Urothelium cell line (cell line): ENCODE measurements at regions not wholly inside any gene's neighbourhood (a gene's known extent, or its start where the extent isn't known, plus 50 kb on each side); places are given as distances from the start of the nearest gene placed in this dataset.
A peak's percentile ranks its signal among the peaks of the same experiment; 100 is the strongest.
"Not testable (repeated sequence)": the region's sequence is repeated elsewhere in the genome, so short reads cannot be mapped to it uniquely, and the experiment has no call there.

ENCODE experiments used
- DNase-seq: peaks from one replicate; pipeline ENCODE4 v3.0.0; 2011; ENCODE audit warnings: low spot score, mixed read lengths
- FAIRE-seq: peaks from 2 replicates; lab custom pipeline; 2011; peaks lifted over from hg19 to GRCh38; lab: Jason Lieb, UNC

- DNase-seq (no peak), FAIRE-seq (no peak)
Measured at GRCh38 chr14:34104489-34105397, 153.9 kb upstream of the EGLN3 start.

- FAIRE-seq (no peak), DNase-seq (no peak)
Measured at GRCh38 chr14:34103176-34103575, 152.3 kb upstream of the EGLN3 start.

- FAIRE-seq: no peak
- no peak for DNase-seq
Measured at GRCh38 chr14:34099635-34100034, 148.8 kb upstream of the EGLN3 start.

GRCh38 chr14:34098985-34099349 lies 148.1 kb upstream of the EGLN3 start:
- DNase-seq (no peak), FAIRE-seq (no peak)

- peak; percentile 42 for DNase-seq
- FAIRE-seq: no peak
Measured at GRCh38 chr14:34098045-34098984, 147.4 kb upstream of the EGLN3 start.

GRCh38 chr14:34097644-34098043 lies 146.8 kb upstream of the EGLN3 start:
- DNase-seq: no peak
- peak; percentile 27 for FAIRE-seq

GRCh38 chr14:34094384-34094783 lies 143.5 kb upstream of the EGLN3 start:
- DNase-seq (no peak), FAIRE-seq (no peak)

- no peak for DNase-seq
- FAIRE-seq: no peak
Measured at GRCh38 chr14:34093883-34094282, 143.0 kb upstream of the EGLN3 start.

- no peak for FAIRE-seq
- DNase-seq: no peak
Measured at GRCh38 chr14:34090451-34090850, 139.6 kb upstream of the EGLN3 start.

GRCh38 chr14:34088914-34089313 lies 138.0 kb upstream of the EGLN3 start:
- FAIRE-seq: no peak

GRCh38 chr14:34087571-34087970 lies 136.7 kb upstream of the EGLN3 start:
- no peak for FAIRE-seq

More at GRCh38 chr14:34088914-34089313, 138.0 kb upstream of the EGLN3 start:
- no peak for DNase-seq

GRCh38 chr14:34086223-34086757 lies 135.4 kb upstream of the EGLN3 start:
- FAIRE-seq: no peak

More at GRCh38 chr14:34087571-34087970, 136.7 kb upstream of the EGLN3 start:
- no peak for DNase-seq

GRCh38 chr14:34085695-34086094 lies 134.8 kb upstream of the EGLN3 start:
- DNase-seq (no peak), FAIRE-seq (no peak)

More at GRCh38 chr14:34086223-34086757, 135.4 kb upstream of the EGLN3 start:
- no peak for DNase-seq

GRCh38 chr14:34081576-34082136 lies 130.8 kb upstream of the EGLN3 start:
- no peak for FAIRE-seq
- DNase-seq: peak; percentile 64

- peak; percentile 22 for DNase-seq
Measured at GRCh38 chr14:34081101-34081575, 130.3 kb upstream of the EGLN3 start.

GRCh38 chr14:34079643-34080042 lies 128.8 kb upstream of the EGLN3 start:
- FAIRE-seq: not testable (repeated sequence)

More at GRCh38 chr14:34081101-34081575, 130.3 kb upstream of the EGLN3 start:
- peak; percentile 17 for FAIRE-seq

GRCh38 chr14:34078117-34078743 lies 127.4 kb upstream of the EGLN3 start:
- DNase-seq: no peak

More at GRCh38 chr14:34079643-34080042, 128.8 kb upstream of the EGLN3 start:
- DNase-seq: not testable (repeated sequence)

GRCh38 chr14:34075826-34076225 lies 125.0 kb upstream of the EGLN3 start:
- no peak for FAIRE-seq

More at GRCh38 chr14:34078117-34078743, 127.4 kb upstream of the EGLN3 start:
- FAIRE-seq: no peak

GRCh38 chr14:34075042-34075744 lies 124.3 kb upstream of the EGLN3 start:
- no peak for FAIRE-seq

More at GRCh38 chr14:34075826-34076225, 125.0 kb upstream of the EGLN3 start:
- DNase-seq: no peak

More at GRCh38 chr14:34075042-34075744, 124.3 kb upstream of the EGLN3 start:
- DNase-seq: no peak
